GM12878 (cell line): ENCODE measurements at regions not wholly inside any gene's neighbourhood (a gene's known extent, or its start where the extent isn't known, plus 50 kb on each side); places are given as distances from the start of the nearest gene placed in this dataset.

Source experiments
- ATAC-seq: fragments of 200-7000 bp; cut with Tn5 transposase; 3 replicates; pipeline ENCODE4 v1.9.1; 2020; ENCODE audit warnings: mild to moderate bottlenecking, moderate library complexity
- BruUV-seq: library from RNA; stranded (reverse); fragments of 400-500 nt; replicated peaks from 2 replicates; lab custom pipeline; 2021; lab: Mats Ljungman, UMichigan
- CTCF ChIA-PET: fragments of 300-600 bp; sonication (Branson Sonifier 250); formaldehyde crosslinking; extraction: SDS; loops from one replicate; lab custom pipeline; 2021; ENCODE audit warnings: inconsistent platforms; lab: Yijun Ruan, JAX
- POLR2A ChIA-PET: fragments of 350-600 bp; formaldehyde crosslinking; extraction: SDS; loops from one replicate; lab custom pipeline; 2021; ENCODE audit warnings: inconsistent platforms; lab: Charles Lee
- RAD21 ChIA-PET: fragments of 300-600 bp; sonication (Branson Sonifier 250); formaldehyde crosslinking; loops from one replicate; lab custom pipeline; 2023; ENCODE audit warnings: antibody characterized with exemption; ENCODE audit not compliant: unreplicated experiment; lab: Charles Lee
- SMC1A ChIA-PET: fragments of 300-600 bp; sonication (Branson Sonifier 250); formaldehyde crosslinking; loops from one replicate; lab custom pipeline; 2023; ENCODE audit not compliant: unreplicated experiment, uncharacterized antibody; lab: Charles Lee
- DNase-seq: peaks from one replicate; pipeline ENCODE4 v3.0.0-alpha.2; 2011; ENCODE audit warnings: low read depth, low spot score
- FAIRE-seq: peaks from 3 replicates; lab custom pipeline; 2011; peaks lifted over from hg19 to GRCh38; lab: Jason Lieb, UNC
- H2AFZ ChIP-seq: 2 replicates; pipeline ENCODE4 v1.6.0; 2011; ENCODE audit warnings: low read depth, low read length, control low read depth; ENCODE audit not compliant: control insufficient read depth
- H3K27ac ChIP-seq: 2 replicates; pipeline ENCODE4 v1.5.1; 2011; ENCODE audit warnings: control low read depth; ENCODE audit not compliant: control insufficient read depth, insufficient read depth
- H3K27me3 ChIP-seq, 2 experiments: replicated peaks in 1 of 2; 2 replicates each; pipeline versions ENCODE4 v1.6.0 to v1.6.1; 2011; ENCODE audit warnings: low read length in 1 of 2; ENCODE audit not compliant: control insufficient read depth in 2 of 2, insufficient read depth in 2 of 2
- H3K36me3 ChIP-seq, 2 experiments: 2 replicates each; pipeline ENCODE4 v1.5.1; 2011; ENCODE audit warnings: low read length in 1 of 2; ENCODE audit not compliant: control insufficient read depth in 2 of 2, insufficient read depth in 2 of 2
- H3K4me1 ChIP-seq: 2 replicates; pipeline ENCODE4 v1.6.1; 2011; ENCODE audit warnings: mild to moderate bottlenecking, low read length, moderate library complexity, mixed read lengths; ENCODE audit not compliant: control insufficient read depth, insufficient read depth
- H3K4me2 ChIP-seq: 2 replicates; pipeline ENCODE4 v1.6.0; 2011; ENCODE audit warnings: control low read depth; ENCODE audit not compliant: control insufficient read depth, insufficient read depth
- H3K4me3 ChIP-seq: fragments of 200-600 bp; sonication (generic); 2 replicates; pipeline ENCODE4 v1.5.1; 2016
- H3K79me2 ChIP-seq: 2 replicates; pipeline ENCODE4 v1.6.0; 2011; ENCODE audit warnings: low read length; ENCODE audit not compliant: control insufficient read depth, insufficient read depth
- H3K9ac ChIP-seq: 2 replicates; pipeline ENCODE4 v1.8.0; 2011; ENCODE audit warnings: low read length, control low read depth, mixed read lengths; ENCODE audit not compliant: control insufficient read depth, insufficient read depth
- H3K9me3 ChIP-seq: replicated peaks from 3 replicates; pipeline ENCODE4 v1.5.1; 2011; ENCODE audit warnings: mild to moderate bottlenecking, low read length; ENCODE audit not compliant: control insufficient read depth, insufficient read depth
- H4K20me1 ChIP-seq: 2 replicates; pipeline ENCODE4 v1.6.0; 2011; ENCODE audit not compliant: control insufficient read depth, insufficient read depth
- ATF7 ChIP-seq: fragments of 450-650 bp; IDR thresholded peaks from 2 replicates; pipeline ENCODE4 v1.6.1; 2016; ENCODE audit warnings: low read depth, mild to moderate bottlenecking
- BCLAF1 ChIP-seq: fragments of 450-650 bp; IDR thresholded peaks from 2 replicates; pipeline ENCODE4 v1.6.1; 2017; ENCODE audit warnings: antibody characterized with exemption, mild to moderate bottlenecking, moderate library complexity
- CHD1 ChIP-seq: IDR thresholded peaks from 2 replicates; pipeline ENCODE4 v1.6.1; 2012; ENCODE audit warnings: low read depth, low read length, improper control_type of control experiment
- CTCF ChIP-seq, 3 experiments: IDR thresholded peaks in 2 of 3; conservative IDR thresholded peaks in 1 of 3; 2 replicates each; pipeline ENCODE4 v1.5.1; 2011; ENCODE audit warnings: low read depth in 3 of 3, low read length in 3 of 3, mild to moderate bottlenecking in 3 of 3, control low read depth in 2 of 3, moderate library complexity in 2 of 3, inconsistent platforms in 1 of 3, mixed read lengths in 1 of 3; ENCODE audit not compliant: control insufficient read depth in 2 of 3, insufficient read depth in 1 of 3; ENCODE audit errors: extremely low read depth in 1 of 3
- ELK1 ChIP-seq: IDR thresholded peaks from 2 replicates; pipeline ENCODE4 v1.6.1; 2012; ENCODE audit warnings: low read depth, low read length, improper control_type of control experiment
- HDGF ChIP-seq: fragments of 450-650 bp; IDR thresholded peaks from 2 replicates; pipeline ENCODE4 v1.6.1; 2016; ENCODE audit warnings: antibody characterized with exemption
- MEF2B ChIP-seq: fragments of 450-650 bp; IDR thresholded peaks from 2 replicates; pipeline ENCODE4 v1.6.1; 2018; ENCODE audit warnings: mild to moderate bottlenecking, moderate library complexity; ENCODE audit not compliant: partially characterized antibody, poor library complexity, severe bottlenecking
- MTA2 ChIP-seq: fragments of 450-650 bp; IDR thresholded peaks from 2 replicates; pipeline ENCODE4 v1.6.1; 2016; ENCODE audit warnings: low read depth, mild to moderate bottlenecking, moderate library complexity
- SIN3A ChIP-seq: IDR thresholded peaks from 2 replicates; pipeline ENCODE4 v1.6.1; 2012; ENCODE audit warnings: low read depth, low read length, improper control_type of control experiment
- SRF ChIP-seq, 2 experiments: IDR thresholded peaks; 2 replicates each; pipeline ENCODE4 v1.6.1; 2011; ENCODE audit warnings: low read depth in 2 of 2, low read length in 2 of 2, mild to moderate bottlenecking in 1 of 2, moderate library complexity in 1 of 2
- STAT3 ChIP-seq: IDR thresholded peaks from 2 replicates; pipeline ENCODE4 v1.6.1; 2011; ENCODE audit warnings: low read depth, low read length, improper control_type of control experiment
- ZBTB11 ChIP-seq: fragments of 450-650 bp; formaldehyde crosslinking; IDR thresholded peaks from 2 replicates; pipeline ENCODE4 v1.5.0; 2022; ENCODE audit warnings: mild to moderate bottlenecking, missing genetic modification characterization
- ZNF384 ChIP-seq: IDR thresholded peaks from 2 replicates; pipeline ENCODE4 v1.6.1; 2012; ENCODE audit warnings: low read depth, mild to moderate bottlenecking, low read length, improper control_type of control experiment, borderline replicate concordance
- WGBS: methylation state at CpG from one replicate; pipeline ENCODE4 v1.1.6; 2016; ENCODE audit warnings: low lambda C conversion rate; ENCODE audit not compliant: insufficient replicate concordance, insufficient coverage; ENCODE audit errors: missing lambda C conversion rate; 5-methylcytosine and 5-hydroxymethylcytosine counted together
- in situ Hi-C: fragments of 300-500 bp; cut with MboI; formaldehyde crosslinking; loops from 9 replicates; pipeline ENCODE4 v1.14.3; 2018; ENCODE audit warnings: mixed read lengths
- intact Hi-C: fragments of 100-400 bp; cut with micrococcal nuclease; formaldehyde crosslinking; loops from one replicate; pipeline ENCODE4 v1.14.2; 2022; ENCODE audit not compliant: unreplicated experiment

GRCh38 chr2:66317268-66317890 lies 117.5 kb upstream of the MEIS1 start (continued):
- no peak for TF ChIP-seq BCLAF1
- TF ChIP-seq, all 136 proteins: peak for 0

- Histone ChIP-seq H3K9ac (no peak overlapping the region), H3K79me2 (no peaks in the 10 kb centered on the region), H2AFZ (no peak overlapping the region), H3K4me1 (no peaks in the 10 kb centered on the region), H3K27me3 (no peaks in the 10 kb centered on the region), H3K36me3 (no peaks in the 10 kb centered on the region), H3K9me3 (no peaks in the 10 kb centered on the region), H3K4me2 (no peak overlapping the region), H3K27ac (no peak overlapping the region), H3K4me3 (no peak overlapping the region), H4K20me1 (no peaks in the 10 kb centered on the region)
- intact Hi-C loops (no loop called here), in situ Hi-C loops (no loop called here)
- CTCF ChIA-PET = interaction anchor here (0.6 kb wide), 1 partner anchor 10 kb away, joined by 3 read pairs; no protein-coding TSS in a partner anchor
- POLR2A ChIA-PET = no interaction called here
- ATAC-seq = no peak
- no peak for DNase-seq
- 0% methylated on average over 1 of the region's 1 CpG for WGBS
- RAD21 ChIA-PET = no interaction called here
- no TSS peak for BruUV-seq
- FAIRE-seq = no peak
- SMC1A ChIA-PET = no interaction called here
- TF ChIP-seq HDGF (no peak), CHD1 (no peak), ATF7 (no peak), ZNF384 (no peak), ZBTB11 (no peak), STAT3 (no peak), MEF2B (no peak), MTA2 (no peak), SRF (IDR thresholded peaks at IDR 0.05; ENCODE audit: low read depth in 2 of 2, low read length in 2 of 2) (no peak), CTCF (IDR thresholded peaks at IDR 0.05 in 2 of 3, conservative IDR thresholded peaks at IDR 0.05 in 1 of 3; ENCODE audit: control insufficient read depth in 2 of 3, extremely low read depth in 1 of 3, insufficient read depth in 1 of 3, low read depth in 3 of 3, low read length in 3 of 3) (no peak), ELK1 (no peak), SIN3A (no peak)
These were observed 128.4 kb upstream of the MEIS1 start for GRCh38 chr2:66306483-66306882.
